Tibial nerve (tissue), 4 donors: ENCODE measurements at regions not wholly inside any gene's neighbourhood (a gene's known extent, or its start where the extent isn't known, plus 50 kb on each side); places are given as distances from the start of the nearest gene placed in this dataset.

ENCODE experiments used
- DNase-seq, 2 donors: peaks; one replicate each; pipeline ENCODE4 v3.0.0-alpha.2; 2019; ENCODE audit warnings: low spot score in 2 of 2
- H3K27ac ChIP-seq, 4 donors: fragments of 200-600 bp; sonication (generic) in 3 of 4; one replicate each; pipeline ENCODE4 v1.5.1; 2017 to 2019; ENCODE audit warnings: mild to moderate bottlenecking in 1 of 4
- H3K27me3 ChIP-seq, 2 donors: fragments of 200-600 bp; sonication (generic) in 1 of 2; one replicate each; pipeline versions ENCODE4 v1.5.1 to v1.6.0; 2017 to 2019
- H3K36me3 ChIP-seq, 3 donors: fragments of 200-600 bp; sonication (generic); one replicate each; pipeline ENCODE4 v1.5.1; 2018 to 2019
- H3K4me1 ChIP-seq, 4 donors: fragments of 200-600 bp; sonication (generic) in 3 of 4; one replicate each; pipeline ENCODE4 v1.5.1; 2017 to 2019
- H3K4me3 ChIP-seq, 4 donors: fragments of 200-600 bp; sonication (generic) in 3 of 4; one replicate each; pipeline ENCODE4 v1.5.1; 2017 to 2019; ENCODE audit warnings: mild to moderate bottlenecking in 1 of 4, moderate library complexity in 1 of 4
- H3K9me3 ChIP-seq, 4 donors: fragments of 200-600 bp; sonication (generic) in 3 of 4; one replicate each; pipeline ENCODE4 v1.5.1; 2017 to 2019
- CTCF ChIP-seq, 5 experiments: fragments of 200-600 bp in 3 of 5; fragments of 450-650 bp in 2 of 5; sonication (generic) in 3 of 5; IDR thresholded peaks; one replicate each; pipeline ENCODE4 v1.5.1; 2016 to 2019; ENCODE audit warnings: antibody characterized with exemption in 5 of 5, mild to moderate bottlenecking in 3 of 5, moderate library complexity in 2 of 5
- EP300 ChIP-seq, 2 donors: sonication (generic); formaldehyde crosslinking; IDR thresholded peaks; one replicate each; pipeline ENCODE4 v1.6.1; 2017; ENCODE audit warnings: antibody characterized with exemption in 2 of 2, mild to moderate bottlenecking in 1 of 2
- POLR2A ChIP-seq, 2 donors: fragments of 450-650 bp; IDR thresholded peaks; one replicate each; pipeline ENCODE4 v1.6.1; 2017; ENCODE audit warnings: antibody characterized with exemption in 2 of 2, mild to moderate bottlenecking in 2 of 2, moderate library complexity in 2 of 2
- WGBS, 2 donors: methylation state at CpG; one replicate each; pipeline ENCODE4 v1.1.5; 2018; 5-methylcytosine and 5-hydroxymethylcytosine counted together

DNA sequence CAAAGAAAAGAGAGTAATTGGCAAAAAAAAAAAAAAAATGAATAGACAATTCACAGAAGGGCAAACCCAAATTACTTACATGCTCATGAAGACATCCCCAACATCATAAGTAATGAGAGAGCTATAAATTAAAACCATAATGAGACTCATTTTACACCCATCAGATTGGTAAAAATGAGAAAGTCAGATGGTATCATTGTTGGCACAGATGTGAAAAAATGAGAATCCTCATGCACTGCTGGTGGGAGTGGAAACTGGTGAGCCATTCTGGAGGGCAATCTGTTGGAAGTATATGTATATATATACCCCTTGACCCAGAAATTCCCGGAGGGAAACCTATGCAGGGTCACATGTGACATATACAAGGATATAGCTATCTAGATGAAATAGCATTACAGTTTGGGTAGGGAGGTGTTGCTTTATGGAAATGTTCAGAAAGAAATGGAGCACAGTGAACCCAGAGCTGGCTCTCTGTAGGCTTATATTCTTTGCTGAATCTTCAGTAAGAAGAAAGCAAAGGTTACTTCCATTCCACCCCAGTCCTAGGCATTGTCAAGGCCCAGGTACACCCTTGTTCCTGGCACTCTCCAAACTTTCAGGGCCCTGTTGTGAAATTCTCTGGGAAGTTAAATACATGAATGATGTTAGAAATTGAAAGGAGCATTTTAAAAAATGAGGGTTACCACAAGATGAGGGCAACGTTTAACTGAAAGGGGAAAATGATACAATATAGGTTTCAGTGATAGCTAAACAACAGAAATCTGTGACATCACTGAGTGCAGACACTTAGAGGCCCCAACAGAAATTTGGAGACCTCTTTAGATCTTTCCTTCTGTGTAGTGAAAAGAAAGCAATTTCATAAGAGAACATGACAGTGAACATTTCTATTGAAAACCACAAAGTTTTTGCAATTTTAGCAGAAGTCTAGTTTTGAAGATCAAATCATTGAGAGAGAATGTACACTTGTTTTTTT is 132.7 kb upstream of the TPRG1 start:
- Histone ChIP-seq H3K4me1 (no peaks in the 10 kb centered on the region), H3K27me3 (no peaks in the 10 kb centered on the region), H3K27ac (no peak overlapping the region), H3K36me3 (no peaks in the 10 kb centered on the region), H3K4me3 (no peak overlapping the region), H3K9me3 (peaks cover 0 to 3% (median 0%) of the 10 kb centered on the region in 4 donors)
- DNase-seq: no peak
- 65 to 69% methylated on average over 2 of the region's 2 CpGs for WGBS, 2 donors
- no peak for TF ChIP-seq POLR2A (IDR thresholded peaks at IDR 0.05)
- TF ChIP-seq CTCF (IDR thresholded peaks at IDR 0.05): no peak
- no peak for TF ChIP-seq EP300 (IDR thresholded peaks at IDR 0.05)

DNA sequence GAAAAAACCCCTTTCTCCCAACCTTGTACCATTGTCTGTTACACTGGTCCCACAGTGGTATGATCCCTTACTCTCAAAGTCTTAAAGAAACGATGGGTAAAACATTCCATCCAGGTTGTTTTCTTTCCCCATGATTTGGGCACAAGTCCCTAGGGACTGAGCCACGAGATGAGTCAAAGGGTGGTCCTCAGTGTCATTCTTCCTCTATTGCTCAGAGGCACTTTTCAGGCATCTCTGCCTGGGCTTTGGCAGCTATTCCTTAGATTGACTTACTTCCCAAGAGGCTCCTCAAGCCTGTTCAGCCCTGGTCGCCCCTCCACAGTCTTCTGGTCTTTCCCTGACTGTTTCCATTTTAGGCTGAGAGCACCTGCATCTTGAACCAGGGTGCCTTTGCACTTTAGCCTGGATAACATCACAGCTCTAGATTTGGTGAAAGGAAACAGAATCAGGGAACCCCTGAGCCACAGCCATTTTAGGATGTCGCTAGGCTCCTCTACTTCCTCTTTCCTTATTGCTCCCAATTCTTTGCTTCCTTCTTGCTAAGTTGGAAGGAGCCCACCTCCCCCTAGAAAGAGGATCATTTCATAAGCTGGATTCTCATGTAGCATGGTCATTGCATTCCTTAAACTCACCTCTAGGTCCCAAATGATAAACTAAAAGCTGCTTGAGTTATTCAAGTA is 131.0 kb upstream of the TPRG1 start:
- Histone ChIP-seq H3K4me1 (no peaks in the 10 kb centered on the region), H3K36me3 (no peaks in the 10 kb centered on the region), H3K27ac (no peak overlapping the region), H3K9me3 (no peaks in the 10 kb centered on the region), H3K27me3 (no peaks in the 10 kb centered on the region), H3K4me3 (no peak overlapping the region)
- TF ChIP-seq CTCF (IDR thresholded peaks at IDR 0.05): no peak
- TF ChIP-seq POLR2A (IDR thresholded peaks at IDR 0.05): no peak
- no peak for TF ChIP-seq EP300 (IDR thresholded peaks at IDR 0.05)
- no peak for DNase-seq
- whole genome bisulfite sequencing, 2 donors: 64 to 69% methylated on average over 4 of the region's 4 CpGs

DNA sequence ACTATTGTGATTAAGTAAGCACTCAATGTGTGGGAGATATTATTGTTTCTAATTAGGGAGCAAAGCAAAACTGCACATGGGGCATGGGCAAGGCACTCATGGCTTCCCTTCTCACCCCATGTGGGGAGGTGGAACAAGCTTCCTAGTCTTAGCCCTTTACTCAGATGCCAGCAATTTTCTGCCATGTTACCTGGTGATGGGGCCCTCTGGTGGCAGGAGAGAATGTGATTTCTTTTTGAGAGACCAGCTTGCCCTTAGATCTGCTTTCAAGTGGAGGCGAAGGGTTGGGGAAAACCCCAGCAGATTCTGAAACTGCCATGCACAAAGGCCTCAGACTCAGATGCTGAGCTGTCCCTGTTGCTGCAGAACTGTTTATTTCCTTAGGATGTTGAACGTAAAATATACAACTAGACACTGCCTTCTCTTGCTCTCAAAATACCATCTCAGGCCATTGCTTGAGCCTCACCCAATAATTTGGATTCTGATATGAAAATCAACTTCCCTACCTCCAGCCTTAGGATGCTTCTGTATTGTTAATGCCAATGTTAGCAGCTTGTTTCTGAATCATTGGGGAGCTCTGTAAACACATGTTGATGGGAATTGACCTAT is 130.2 kb upstream of the TPRG1 start:
- H3K4me1 ChIP-seq: no peaks in the 10 kb centered on the region
- no peak for DNase-seq
- WGBS, 2 donors: 63 to 65% methylated on average over 2 of the region's 2 CpGs
- no peak overlapping the region for H3K27ac ChIP-seq
- no peak overlapping the region for H3K4me3 ChIP-seq
- no peaks in the 10 kb centered on the region for H3K36me3 ChIP-seq
- TF ChIP-seq POLR2A (IDR thresholded peaks at IDR 0.05): no peak
- TF ChIP-seq CTCF (IDR thresholded peaks at IDR 0.05): peak in 3 of 5 experiments; percentile 8 to 32 (median 10)
- no peaks in the 10 kb centered on the region for H3K9me3 ChIP-seq
- H3K27me3 ChIP-seq: no peaks in the 10 kb centered on the region

DNA sequence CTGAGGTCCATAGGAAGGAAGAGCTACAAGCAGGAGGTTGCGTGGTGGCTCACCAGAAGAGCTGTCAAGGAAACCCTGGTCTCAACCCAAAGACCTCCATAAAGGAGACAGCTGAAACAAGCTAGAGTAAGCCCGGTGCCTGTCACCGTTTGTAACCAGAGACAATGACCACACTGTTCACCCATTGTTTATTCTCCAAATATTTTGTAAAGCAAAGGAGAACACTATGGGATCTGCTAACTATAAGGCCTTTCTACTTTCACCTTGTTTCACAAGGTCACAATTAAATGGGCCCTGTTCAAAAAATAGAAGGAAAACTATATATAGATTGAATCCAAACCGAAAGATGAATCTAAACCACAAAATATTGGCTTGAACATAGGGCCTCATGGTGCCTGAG is 128.9 kb upstream of the TPRG1 start:
- no peak overlapping the region for H3K27ac ChIP-seq

More for the DNA sequence above, 128.9 kb upstream of the TPRG1 start:
- H3K27me3 ChIP-seq: no peaks in the 10 kb centered on the region
- H3K36me3 ChIP-seq: no peaks in the 10 kb centered on the region
- no peak overlapping the region for H3K4me3 ChIP-seq
- 62 to 73% methylated on average over 4 of the region's 4 CpGs for WGBS, 2 donors
- TF ChIP-seq EP300 (IDR thresholded peaks at IDR 0.05) (no peak), CTCF (IDR thresholded peaks at IDR 0.05) (no peak), POLR2A (IDR thresholded peaks at IDR 0.05) (no peak)
- no peaks in the 10 kb centered on the region for H3K9me3 ChIP-seq
- no peak for DNase-seq
- H3K4me1 ChIP-seq: no peaks in the 10 kb centered on the region
